GM23338 (cell line): ENCODE measurements at regions not wholly inside any gene's neighbourhood (a gene's known extent, or its start where the extent isn't known, plus 50 kb on each side); places are given as distances from the start of the nearest gene placed in this dataset.
"Not testable (repeated sequence)": the region's sequence is repeated elsewhere in the genome, so short reads cannot be mapped to it uniquely, and the experiment has no call there.

Experiments used
- ATAC-seq: fragments of 200-7000 bp; cut with Tn5 transposase; 3 replicates; pipeline ENCODE4 v1.9.1; 2020
- DNase-seq: peaks from one replicate; pipeline ENCODE4 v3.0.0-alpha.2; 2015; ENCODE audit warnings: low spot score
- H2AFZ ChIP-seq: fragments of 200-600 bp; sonication (generic); 2 replicates; pipeline ENCODE4 v1.8.0; 2016; ENCODE audit warnings: antibody characterized with exemption, mild to moderate bottlenecking, moderate library complexity
- H3F3A ChIP-seq: fragments of 200-600 bp; sonication (generic); replicated peaks from 2 replicates; pipeline ENCODE4 v1.8.0; 2017; ENCODE audit warnings: antibody characterized with exemption, mixed run types, low read depth
- H3K27ac ChIP-seq: fragments of 200-600 bp; sonication (generic); 2 replicates; pipeline ENCODE4 v1.6.1; 2016; ENCODE audit warnings: low read depth
- H3K27me3 ChIP-seq: fragments of 200-600 bp; sonication (generic); 2 replicates; pipeline ENCODE4 v1.8.0; 2016; ENCODE audit warnings: mild to moderate bottlenecking, mixed run types, moderate library complexity; ENCODE audit not compliant: insufficient read depth
- H3K36me3 ChIP-seq: fragments of 200-600 bp; sonication (generic); 2 replicates; pipeline ENCODE4 v1.8.0; 2016; ENCODE audit warnings: mild to moderate bottlenecking; ENCODE audit not compliant: insufficient read depth
- H3K4me1 ChIP-seq: fragments of 200-600 bp; sonication (generic); 2 replicates; pipeline ENCODE4 v1.8.0; 2016; ENCODE audit warnings: mild to moderate bottlenecking, moderate library complexity; ENCODE audit not compliant: insufficient read depth
- H3K4me2 ChIP-seq: fragments of 200-600 bp; sonication (generic); 2 replicates; pipeline ENCODE4 v1.7.1; 2017; ENCODE audit warnings: mixed run types
- H3K4me3 ChIP-seq: fragments of 200-600 bp; sonication (generic); 2 replicates; pipeline ENCODE4 v1.6.1; 2016; ENCODE audit warnings: mixed run types
- H3K79me2 ChIP-seq: fragments of 200-600 bp; sonication (generic); replicated peaks from 2 replicates; pipeline ENCODE4 v1.8.0; 2017; ENCODE audit warnings: mild to moderate bottlenecking; ENCODE audit not compliant: insufficient read depth
- H3K9me2 ChIP-seq: fragments of 200-600 bp; sonication (generic); 2 replicates; pipeline ENCODE4 v1.8.0; 2017; ENCODE audit not compliant: insufficient read depth
- H4K20me1 ChIP-seq: fragments of 200-600 bp; sonication (generic); replicated peaks from 2 replicates; pipeline ENCODE4 v1.8.0; 2017; ENCODE audit warnings: mild to moderate bottlenecking; ENCODE audit not compliant: insufficient read depth
- H3K27ac Mint-ChIP-seq: 2 replicates; pipeline ENCODE4 v1.8.0; 2020; ENCODE audit warnings: inconsistent platforms, mild to moderate bottlenecking, moderate library complexity, mixed read lengths
- H3K27me3 Mint-ChIP-seq: 3 replicates; pipeline ENCODE4 v1.8.0; 2022; ENCODE audit warnings: low read depth, mild to moderate bottlenecking, moderate library complexity, mixed read lengths, inconsistent platforms; ENCODE audit not compliant: insufficient read depth, poor library complexity
- H3K36me3 Mint-ChIP-seq: 3 replicates; pipeline ENCODE4 v1.8.0; 2021; ENCODE audit warnings: low read depth, mild to moderate bottlenecking, inconsistent platforms, moderate library complexity, mixed read lengths
- H3K4me1 Mint-ChIP-seq: 3 replicates; pipeline ENCODE4 v1.8.0; 2020; ENCODE audit warnings: mild to moderate bottlenecking, inconsistent platforms, mixed read lengths
- H3K4me3 Mint-ChIP-seq: 3 replicates; pipeline ENCODE4 v1.8.0; 2021; ENCODE audit warnings: moderate library complexity, mild to moderate bottlenecking, inconsistent platforms, mixed read lengths
- H3K9me3 Mint-ChIP-seq: 3 replicates; pipeline ENCODE4 v1.8.0; 2020; ENCODE audit warnings: moderate library complexity, mild to moderate bottlenecking, inconsistent platforms, mixed read lengths
- JUNB ChIP-seq: IDR thresholded peaks from one replicate; pipeline ENCODE4 v1.6.1; 2016; ENCODE audit warnings: antibody characterized with exemption; ENCODE audit not compliant: unreplicated experiment
- NANOG ChIP-seq: IDR thresholded peaks from 2 replicates; pipeline ENCODE4 v1.6.1; 2016; ENCODE audit warnings: antibody characterized with exemption, borderline replicate concordance
- ZNF114 ChIP-seq: fragments of 250-450 bp; sonication (Bioruptor Pico); IDR thresholded peaks from 2 replicates; pipeline ENCODE4 v1.5.0; 2020; ENCODE audit warnings: mild to moderate bottlenecking, moderate library complexity
- ZNF331 ChIP-seq: fragments of 250-450 bp; sonication (Bioruptor Pico); IDR thresholded peaks from 2 replicates; pipeline ENCODE4 v1.5.0; 2020; ENCODE audit warnings: low read depth, mild to moderate bottlenecking, moderate library complexity

DNA sequence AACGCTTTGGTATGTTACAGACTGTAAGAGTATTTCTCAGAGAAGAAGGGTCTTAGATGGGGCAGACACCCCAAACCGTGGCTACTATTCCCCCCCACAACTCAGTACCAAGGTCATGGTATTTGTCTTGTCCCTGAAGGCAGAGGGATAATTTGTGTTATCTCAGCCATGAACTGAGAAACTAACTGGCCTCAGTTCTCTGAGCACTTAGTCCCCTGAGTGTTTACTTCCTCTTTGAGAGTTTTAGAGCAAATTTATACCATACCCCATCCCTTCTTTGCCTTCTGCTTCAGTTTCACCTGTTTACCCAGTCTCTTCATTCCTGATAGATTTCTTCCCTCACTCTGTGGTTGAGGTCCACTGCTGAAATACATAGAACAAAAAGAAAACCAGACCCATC, 183.9 kb downstream of the LRRC70 start:
- H3K4me1 Mint-ChIP-seq = no peaks in the 10 kb centered on the region
- ATAC-seq = no peak
- no peaks in the 10 kb centered on the region for H3K36me3 Mint-ChIP-seq
- Histone ChIP-seq H3K79me2 (no peaks in the 10 kb centered on the region), H4K20me1 (no peaks in the 10 kb centered on the region), H3K4me3 (no peak overlapping the region), H3K27me3 (no peaks in the 10 kb centered on the region), H3F3A (no peaks in the 10 kb centered on the region), H3K4me2 (no peak overlapping the region), H3K4me1 (no peaks in the 10 kb centered on the region), H2AFZ (no peak overlapping the region), H3K36me3 (no peaks in the 10 kb centered on the region), H3K27ac (no peak overlapping the region), H3K9me2 (no peaks in the 10 kb centered on the region; the same call in 1 of the 2 replicates)
- H3K9me3 Mint-ChIP-seq = peaks cover 6% of the 10 kb centered on the region; the same call in 1 of the 3 replicates
- H3K4me3 Mint-ChIP-seq = no peak overlapping the region
- H3K27me3 Mint-ChIP-seq = peaks cover 2% of the 10 kb centered on the region
- TF ChIP-seq JUNB (no peak), ZNF331 (CRISPR knock-in tag) (no peak), ZNF114 (CRISPR knock-in tag) (no peak), NANOG (no peak)
- no peak overlapping the region for H3K27ac Mint-ChIP-seq
- DNase-seq = no peak

DNA sequence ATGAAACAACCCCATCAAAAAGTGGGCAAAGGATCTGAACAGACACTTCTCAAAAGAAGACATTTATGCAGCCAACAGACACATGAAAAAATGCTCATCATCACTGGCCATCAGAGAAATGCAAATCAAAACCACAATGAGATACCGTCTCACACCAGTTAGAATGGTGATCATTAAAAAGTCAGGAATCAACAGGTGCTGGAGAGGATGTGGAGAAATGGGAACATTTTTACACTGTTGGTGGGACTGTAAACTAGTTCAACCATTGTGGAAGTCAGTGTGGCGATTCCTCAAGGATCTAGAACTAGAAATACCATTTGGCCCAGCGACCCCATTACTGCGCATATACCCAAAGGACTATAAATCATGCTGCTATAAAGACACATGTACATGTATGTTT, 179.1 kb downstream of the LRRC70 start:
- not testable (repeated sequence) for H3K9me2 ChIP-seq, H3K4me2 ChIP-seq, H3K27ac ChIP-seq, H3K27me3 ChIP-seq, H3K4me1 ChIP-seq, H3K79me2 ChIP-seq, H3K4me3 ChIP-seq, H4K20me1 ChIP-seq, H3K4me3 Mint-ChIP-seq, H3K36me3 ChIP-seq, H3K4me1 Mint-ChIP-seq, H3K27me3 Mint-ChIP-seq, H3F3A ChIP-seq, DNase-seq, H3K27ac Mint-ChIP-seq, H2AFZ ChIP-seq, H3K36me3 Mint-ChIP-seq, ATAC-seq
- peaks cover 30% of the 10 kb centered on the region; the same call in 2 of the 3 replicates for H3K9me3 Mint-ChIP-seq

DNA sequence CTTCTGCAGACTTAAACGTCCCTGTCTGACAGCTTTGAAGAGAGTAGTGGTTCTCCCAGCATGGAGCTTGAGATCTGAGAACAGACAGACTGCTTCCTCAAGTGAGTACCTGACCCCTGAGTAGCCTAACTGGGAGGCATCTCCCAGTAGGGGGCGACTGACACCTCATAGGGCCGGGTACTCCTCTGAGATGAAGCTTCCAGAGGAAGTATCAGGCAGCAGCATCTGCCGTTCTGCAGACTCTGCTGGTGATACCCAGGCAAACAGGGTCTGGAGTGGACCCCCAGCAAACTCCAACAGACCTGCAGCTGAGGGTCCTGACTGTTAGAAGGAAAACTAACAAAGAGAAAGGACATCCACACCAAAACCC, 174.4 kb downstream of the LRRC70 start:
- H3K27ac ChIP-seq = not testable (repeated sequence)

DNA sequence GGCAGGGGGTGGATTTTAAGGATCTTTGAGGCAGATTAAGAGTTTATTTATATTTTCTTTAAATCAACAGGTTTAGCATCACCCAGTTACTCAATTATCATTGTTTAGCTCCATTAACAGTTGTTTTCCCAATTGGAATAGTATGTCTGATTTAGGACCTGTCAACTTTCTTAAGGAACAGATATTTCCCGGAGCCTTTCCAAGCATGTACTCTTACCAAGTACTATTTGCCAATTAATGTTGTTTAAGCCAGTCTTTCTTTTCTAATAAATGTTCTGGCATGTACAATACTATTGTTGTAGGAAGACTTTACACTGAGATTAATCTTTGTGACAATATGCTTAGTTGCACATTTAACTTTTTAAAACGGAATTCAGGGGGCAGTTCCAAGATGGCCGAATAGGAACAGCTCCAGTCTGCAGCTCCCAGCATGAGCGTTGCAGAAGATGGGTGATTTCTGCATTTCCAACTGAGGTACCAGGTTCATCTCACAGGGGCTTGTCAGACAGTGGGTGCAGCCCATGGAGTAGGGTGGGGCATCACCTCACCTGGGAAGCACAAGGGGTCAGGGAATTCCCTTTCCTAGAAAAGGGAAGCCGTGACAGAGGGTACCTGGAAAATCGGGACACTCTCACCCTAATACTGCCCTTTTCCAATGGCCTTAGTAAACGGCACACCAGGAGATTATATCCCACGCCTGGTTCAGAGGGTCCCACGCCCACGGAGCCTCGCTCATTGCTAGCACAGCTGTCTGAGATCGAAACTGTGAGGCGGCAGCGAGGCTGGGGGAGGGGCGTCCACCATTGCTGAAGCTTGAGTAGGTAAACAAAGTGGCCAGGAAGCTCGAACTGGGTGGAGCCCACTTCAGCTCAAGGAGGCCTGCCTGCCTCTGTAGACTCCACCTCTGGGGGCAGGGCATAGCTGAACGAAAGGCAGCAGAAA, 173.7 kb downstream of the LRRC70 start:
- H3K27me3 ChIP-seq, H3K4me3 ChIP-seq, H4K20me1 ChIP-seq, H3K27ac ChIP-seq, H3K36me3 ChIP-seq, DNase-seq, ATAC-seq, H3K9me2 ChIP-seq, H3K27ac Mint-ChIP-seq, H3F3A ChIP-seq, H3K27me3 Mint-ChIP-seq, H3K4me1 ChIP-seq, H3K4me1 Mint-ChIP-seq, H3K4me2 ChIP-seq, H3K79me2 ChIP-seq, H2AFZ ChIP-seq, H3K4me3 Mint-ChIP-seq: not testable (repeated sequence)
- Mint-ChIP-seq H3K9me3 (peaks cover 39% of the 10 kb centered on the region), H3K36me3 (peaks cover 11% of the 10 kb centered on the region)

More for the DNA sequence above, 174.4 kb downstream of the LRRC70 start:
- H3K27me3 Mint-ChIP-seq, H3K4me2 ChIP-seq, H3K4me1 Mint-ChIP-seq, H3K4me3 ChIP-seq, H3K27me3 ChIP-seq, ATAC-seq, H3K27ac Mint-ChIP-seq, H3K9me2 ChIP-seq, H2AFZ ChIP-seq, H3F3A ChIP-seq, H3K4me1 ChIP-seq, H4K20me1 ChIP-seq, H3K79me2 ChIP-seq, DNase-seq, H3K4me3 Mint-ChIP-seq, H3K36me3 ChIP-seq: not testable (repeated sequence)
- Mint-ChIP-seq H3K36me3 (peaks cover 11% of the 10 kb centered on the region), H3K9me3 (peaks cover 44% of the 10 kb centered on the region)
